Osteoblast (primary cell): ENCODE measurements at regions not wholly inside any gene's neighbourhood (a gene's known extent, or its start where the extent isn't known, plus 50 kb on each side); places are given as distances from the start of the nearest gene placed in this dataset.
A peak's percentile ranks its signal among the peaks of the same experiment; 100 is the strongest.

Experiments used
- DNase-seq: peaks from one replicate; pipeline ENCODE4 v3.0.0; 2011; ENCODE audit warnings: low spot score, mixed read lengths; ENCODE audit not compliant: insufficient read length; ENCODE audit errors: missing footprints
- H2AFZ ChIP-seq: 2 replicates; pipeline ENCODE4 v1.6.0; 2011; ENCODE audit warnings: mild to moderate bottlenecking, low read length
- H3K27ac ChIP-seq: 2 replicates; pipeline ENCODE4 v1.5.1; 2011; ENCODE audit warnings: mild to moderate bottlenecking, low read depth, low read length, moderate library complexity
- H3K27me3 ChIP-seq: 2 replicates; pipeline ENCODE4 v1.6.0; 2012; ENCODE audit warnings: mild to moderate bottlenecking, control low read depth, inconsistent platforms, low read length, moderate library complexity; ENCODE audit not compliant: insufficient read depth
- H3K36me3 ChIP-seq: 2 replicates; pipeline ENCODE4 v1.5.1; 2011; ENCODE audit warnings: mild to moderate bottlenecking, low read length, control low read depth, moderate library complexity; ENCODE audit not compliant: insufficient read depth
- H3K4me1 ChIP-seq: 2 replicates; pipeline ENCODE4 v1.5.1; 2011; ENCODE audit warnings: mild to moderate bottlenecking, low read length, control low read depth, moderate library complexity; ENCODE audit not compliant: insufficient read depth
- H3K4me2 ChIP-seq: 2 replicates; pipeline ENCODE4 v1.6.0; 2011; ENCODE audit warnings: mild to moderate bottlenecking, low read length; ENCODE audit not compliant: insufficient read depth
- H3K4me3 ChIP-seq: fragments of 200-600 bp; sonication (generic); 3 replicates; pipeline ENCODE4 v1.5.1; 2012; ENCODE audit warnings: mild to moderate bottlenecking, low read length, inconsistent platforms; ENCODE audit not compliant: insufficient read depth
- H3K79me2 ChIP-seq: 2 replicates; pipeline ENCODE4 v1.6.0; 2012; ENCODE audit warnings: mild to moderate bottlenecking, low read length, control low read depth, inconsistent platforms; ENCODE audit not compliant: insufficient read depth
- H3K9me3 ChIP-seq: 2 replicates; pipeline ENCODE4 v1.5.1; 2011; ENCODE audit warnings: low read depth, low read length, control low read depth
- H4K20me1 ChIP-seq: 2 replicates; pipeline ENCODE4 v1.6.0; 2012; ENCODE audit warnings: mild to moderate bottlenecking, low read length, control low read depth; ENCODE audit not compliant: insufficient read depth
- TF ChIP-seq, protein P1 (sequence below): IDR thresholded peaks from 2 replicates; pipeline ENCODE4 v1.5.1; 2011; ENCODE audit warnings: mild to moderate bottlenecking, low read depth, low read length, moderate library complexity; ENCODE audit errors: extremely low read depth

GRCh38 chr2:51969347-51969746 lies 937.4 kb upstream of the NRXN1 start:
- no peak for DNase-seq
- TF ChIP-seq, protein P1, sequence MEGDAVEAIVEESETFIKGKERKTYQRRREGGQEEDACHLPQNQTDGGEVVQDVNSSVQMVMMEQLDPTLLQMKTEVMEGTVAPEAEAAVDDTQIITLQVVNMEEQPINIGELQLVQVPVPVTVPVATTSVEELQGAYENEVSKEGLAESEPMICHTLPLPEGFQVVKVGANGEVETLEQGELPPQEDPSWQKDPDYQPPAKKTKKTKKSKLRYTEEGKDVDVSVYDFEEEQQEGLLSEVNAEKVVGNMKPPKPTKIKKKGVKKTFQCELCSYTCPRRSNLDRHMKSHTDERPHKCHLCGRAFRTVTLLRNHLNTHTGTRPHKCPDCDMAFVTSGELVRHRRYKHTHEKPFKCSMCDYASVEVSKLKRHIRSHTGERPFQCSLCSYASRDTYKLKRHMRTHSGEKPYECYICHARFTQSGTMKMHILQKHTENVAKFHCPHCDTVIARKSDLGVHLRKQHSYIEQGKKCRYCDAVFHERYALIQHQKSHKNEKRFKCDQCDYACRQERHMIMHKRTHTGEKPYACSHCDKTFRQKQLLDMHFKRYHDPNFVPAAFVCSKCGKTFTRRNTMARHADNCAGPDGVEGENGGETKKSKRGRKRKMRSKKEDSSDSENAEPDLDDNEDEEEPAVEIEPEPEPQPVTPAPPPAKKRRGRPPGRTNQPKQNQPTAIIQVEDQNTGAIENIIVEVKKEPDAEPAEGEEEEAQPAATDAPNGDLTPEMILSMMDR, result no peak
- H3K36me3 ChIP-seq, result no peaks in the 10 kb centered on the region
- no peaks in the 10 kb centered on the region for H3K27me3 ChIP-seq
- no peak overlapping the region for H3K27ac ChIP-seq
- no peak overlapping the region for H2AFZ ChIP-seq
- no peaks in the 10 kb centered on the region for H3K4me1 ChIP-seq
- H3K4me3 ChIP-seq, result no peak overlapping the region
- no peak overlapping the region for H3K4me2 ChIP-seq
- no peaks in the 10 kb centered on the region for H4K20me1 ChIP-seq
- no peaks in the 10 kb centered on the region for H3K9me3 ChIP-seq
- H3K79me2 ChIP-seq, result no peaks in the 10 kb centered on the region

- Histone ChIP-seq H3K79me2 (no peaks in the 10 kb centered on the region), H3K4me3 (no peak overlapping the region), H3K27ac (peak overlapping the region; percentile 20), H3K36me3 (no peaks in the 10 kb centered on the region), H3K4me2 (no peak overlapping the region), H3K9me3 (no peaks in the 10 kb centered on the region), H3K27me3 (no peaks in the 10 kb centered on the region), H3K4me1 (peaks cover 12% of the 10 kb centered on the region), H4K20me1 (no peaks in the 10 kb centered on the region), H2AFZ (peak overlapping the region; percentile 78)
- TF ChIP-seq, protein P1, result no peak
- no peak for DNase-seq
Measured at GRCh38 chr2:51960841-51961335, 929.0 kb upstream of the NRXN1 start.

DNA sequence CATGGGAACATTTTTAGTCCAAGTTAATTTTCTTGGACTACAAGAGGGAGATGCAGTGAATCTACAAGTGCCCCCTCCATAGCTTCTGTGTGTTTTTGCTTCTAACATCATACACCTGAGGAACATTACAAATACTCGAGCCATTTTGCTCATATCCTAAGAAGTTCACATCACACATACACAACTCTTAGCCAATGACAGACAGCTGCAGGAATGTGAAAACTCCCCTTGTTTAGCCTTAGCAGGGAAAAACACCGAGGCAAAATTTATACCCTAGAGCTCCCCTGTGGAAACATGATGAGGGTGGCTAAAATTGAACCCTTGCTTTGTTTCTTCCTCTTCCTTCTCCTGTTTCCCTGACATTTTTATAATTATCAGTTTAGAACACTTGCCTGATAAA lies 928.3 kb upstream of the NRXN1 start:
- no peaks in the 10 kb centered on the region for H3K9me3 ChIP-seq
- no peaks in the 10 kb centered on the region for H3K27me3 ChIP-seq
- peaks cover 12% of the 10 kb centered on the region for H3K4me1 ChIP-seq
- H3K4me2 ChIP-seq, result no peak overlapping the region
- H3K27ac ChIP-seq, result peak overlapping the region; percentile 54
- H2AFZ ChIP-seq, result peak overlapping the region; percentile 78
- no peaks in the 10 kb centered on the region for H3K36me3 ChIP-seq
- H4K20me1 ChIP-seq, result no peaks in the 10 kb centered on the region
- no peak for DNase-seq
- no peaks in the 10 kb centered on the region for H3K79me2 ChIP-seq
- TF ChIP-seq, protein P1, result no peak
- H3K4me3 ChIP-seq, result no peak overlapping the region

DNA sequence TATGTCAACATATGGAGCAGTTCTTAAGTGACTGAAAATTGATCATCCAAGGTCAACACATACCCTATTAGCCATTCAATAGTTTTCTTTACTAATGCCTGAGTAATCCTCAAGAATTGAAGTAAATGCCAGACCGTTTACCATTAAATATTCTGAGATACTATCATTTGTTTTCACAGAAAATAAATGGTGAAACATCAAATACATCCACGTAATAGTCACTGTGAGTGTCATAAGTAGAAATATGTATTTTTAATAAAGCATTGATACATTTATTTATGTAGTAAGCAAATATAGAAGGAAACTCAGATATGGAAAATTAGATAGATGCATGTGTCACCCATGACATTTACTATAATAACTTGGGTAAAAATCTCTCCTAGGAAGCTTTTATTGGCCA lies 927.8 kb upstream of the NRXN1 start:
- Histone ChIP-seq H3K4me2 (no peak overlapping the region), H4K20me1 (no peaks in the 10 kb centered on the region), H3K4me3 (no peak overlapping the region), H3K79me2 (no peaks in the 10 kb centered on the region), H3K9me3 (no peaks in the 10 kb centered on the region), H3K4me1 (peaks cover 14% of the 10 kb centered on the region), H3K27me3 (no peaks in the 10 kb centered on the region), H2AFZ (no peak overlapping the region), H3K27ac (peak overlapping the region; percentile 54), H3K36me3 (no peaks in the 10 kb centered on the region)
- DNase-seq, result no peak
- TF ChIP-seq, protein P1, result no peak
